ENCODE measurements at regions not wholly inside any gene's neighbourhood (a gene's known extent, or its start where the extent isn't known, plus 50 kb on each side); places are given as distances from the start of the nearest gene placed in this dataset.

- no peak overlapping the region for H3K4me3 ChIP-seq
- H3K9me3 ChIP-seq, result no peaks in the 10 kb centered on the region
- no peaks in the 10 kb centered on the region for H3K36me3 ChIP-seq
- TF ChIP-seq, protein P1, sequence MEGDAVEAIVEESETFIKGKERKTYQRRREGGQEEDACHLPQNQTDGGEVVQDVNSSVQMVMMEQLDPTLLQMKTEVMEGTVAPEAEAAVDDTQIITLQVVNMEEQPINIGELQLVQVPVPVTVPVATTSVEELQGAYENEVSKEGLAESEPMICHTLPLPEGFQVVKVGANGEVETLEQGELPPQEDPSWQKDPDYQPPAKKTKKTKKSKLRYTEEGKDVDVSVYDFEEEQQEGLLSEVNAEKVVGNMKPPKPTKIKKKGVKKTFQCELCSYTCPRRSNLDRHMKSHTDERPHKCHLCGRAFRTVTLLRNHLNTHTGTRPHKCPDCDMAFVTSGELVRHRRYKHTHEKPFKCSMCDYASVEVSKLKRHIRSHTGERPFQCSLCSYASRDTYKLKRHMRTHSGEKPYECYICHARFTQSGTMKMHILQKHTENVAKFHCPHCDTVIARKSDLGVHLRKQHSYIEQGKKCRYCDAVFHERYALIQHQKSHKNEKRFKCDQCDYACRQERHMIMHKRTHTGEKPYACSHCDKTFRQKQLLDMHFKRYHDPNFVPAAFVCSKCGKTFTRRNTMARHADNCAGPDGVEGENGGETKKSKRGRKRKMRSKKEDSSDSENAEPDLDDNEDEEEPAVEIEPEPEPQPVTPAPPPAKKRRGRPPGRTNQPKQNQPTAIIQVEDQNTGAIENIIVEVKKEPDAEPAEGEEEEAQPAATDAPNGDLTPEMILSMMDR (IDR thresholded peaks at IDR 0.05), result no peak
- TF ChIP-seq POLR2A (IDR thresholded peaks at IDR 0.05) (no peak), EP300 (IDR thresholded peaks at IDR 0.05) (no peak)
- intact Hi-C loops (cut with DNase I), result no loop called here
- H3K27ac ChIP-seq, result no peak overlapping the region
- no peaks in the 10 kb centered on the region for H3K4me1 ChIP-seq (ENCODE audit: insufficient read depth)
- no peaks in the 10 kb centered on the region for H3K27me3 ChIP-seq
- DNase-seq, result no peak
- WGBS, 3 donors, result 38 to 57% (median 44%) methylated on average over 1 of the region's 1 CpG
Observed at GRCh38 chr7:11969643-11970042, 137.6 kb upstream of the THSD7A start.

GRCh38 chr7:11970132-11970531, 138.1 kb upstream of the THSD7A start:
- no peaks in the 10 kb centered on the region for H3K4me1 ChIP-seq (ENCODE audit: insufficient read depth)
- DNase-seq, result no peak
- 13 to 37% (median 17%) methylated on average over 3 of the region's 3 CpGs for WGBS, 3 donors
- no peaks in the 10 kb centered on the region for H3K36me3 ChIP-seq
- H3K4me3 ChIP-seq, result no peak overlapping the region
- no peaks in the 10 kb centered on the region for H3K9me3 ChIP-seq
- intact Hi-C loops (cut with DNase I), result no loop called here
- TF ChIP-seq POLR2A (IDR thresholded peaks at IDR 0.05) (no peak), EP300 (IDR thresholded peaks at IDR 0.05) (no peak)
- TF ChIP-seq, protein P1 (IDR thresholded peaks at IDR 0.05), result no peak
- no peaks in the 10 kb centered on the region for H3K27me3 ChIP-seq
- H3K27ac ChIP-seq, result no peak overlapping the region

- H3K27me3 ChIP-seq, result no peaks in the 10 kb centered on the region
- TF ChIP-seq EP300 (IDR thresholded peaks at IDR 0.05) (no peak), POLR2A (IDR thresholded peaks at IDR 0.05) (no peak)
- TF ChIP-seq, protein P1 (IDR thresholded peaks at IDR 0.05), result no peak
- no peak overlapping the region for H3K4me3 ChIP-seq
- no peak for DNase-seq
- no peak overlapping the region for H3K27ac ChIP-seq
- no peaks in the 10 kb centered on the region for H3K4me1 ChIP-seq (ENCODE audit: insufficient read depth)
- no peaks in the 10 kb centered on the region for H3K36me3 ChIP-seq
- no peaks in the 10 kb centered on the region for H3K9me3 ChIP-seq
- intact Hi-C loops (cut with DNase I), result no loop called here
Observed at GRCh38 chr7:11985376-11985775, 153.4 kb upstream of the THSD7A start.

DNA sequence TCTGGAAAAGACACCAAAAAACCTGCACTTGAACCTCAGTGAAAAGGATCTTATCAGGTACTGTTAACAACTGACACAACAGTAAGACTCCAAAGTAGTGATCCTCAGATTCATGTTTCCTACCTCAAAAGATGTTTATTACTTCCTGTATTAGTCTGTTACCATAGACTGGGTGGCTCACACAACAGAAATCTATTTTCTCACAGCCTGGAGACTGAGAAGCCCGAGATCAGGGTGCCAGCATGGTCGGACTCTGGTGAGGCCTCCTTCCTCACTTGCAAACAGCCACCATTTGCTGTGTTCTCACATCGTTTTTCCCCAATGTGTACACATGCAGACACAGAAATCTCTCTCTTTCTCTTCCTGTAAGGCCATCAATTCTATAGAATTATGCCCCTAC, 154.0 kb upstream of the THSD7A start:
- no peaks in the 10 kb centered on the region for H3K27me3 ChIP-seq
- H3K4me3 ChIP-seq, result no peak overlapping the region
- H3K4me1 ChIP-seq (ENCODE audit: insufficient read depth), result no peaks in the 10 kb centered on the region
- no peak for DNase-seq
- H3K36me3 ChIP-seq, result no peaks in the 10 kb centered on the region
- TF ChIP-seq, protein P1 (IDR thresholded peaks at IDR 0.05), result no peak
- TF ChIP-seq POLR2A (IDR thresholded peaks at IDR 0.05), result no peak
- no peak for TF ChIP-seq EP300 (IDR thresholded peaks at IDR 0.05)
- intact Hi-C loops (cut with DNase I), result no loop called here
- H3K27ac ChIP-seq, result no peak overlapping the region
- 70 to 87% (median 82%) methylated on average over 3 of the region's 3 CpGs for WGBS, 3 donors
- H3K9me3 ChIP-seq, result no peaks in the 10 kb centered on the region

- Histone ChIP-seq H3K4me3 (no peak overlapping the region), H3K4me1 (ENCODE audit: insufficient read depth) (no peaks in the 10 kb centered on the region), H3K9me3 (no peaks in the 10 kb centered on the region), H3K36me3 (no peaks in the 10 kb centered on the region), H3K27me3 (no peaks in the 10 kb centered on the region), H3K27ac (no peak overlapping the region)
- DNase-seq, result no peak
- TF ChIP-seq, protein P1 (IDR thresholded peaks at IDR 0.05), result no peak
- TF ChIP-seq EP300 (IDR thresholded peaks at IDR 0.05), result no peak
- no peak for TF ChIP-seq POLR2A (IDR thresholded peaks at IDR 0.05)
- intact Hi-C loops (cut with DNase I), result no loop called here
- 61 to 72% (median 64%) methylated on average over 1 of the region's 1 CpG for WGBS, 3 donors
Observed at GRCh38 chr7:11988186-11988585, 156.2 kb upstream of the THSD7A start.

All from ovary (tissue), 7 donors.